CD14-positive monocyte (primary cell): ENCODE measurements at regions not wholly inside any gene's neighbourhood (a gene's known extent, or its start where the extent isn't known, plus 50 kb on each side); places are given as distances from the start of the nearest gene placed in this dataset.
A peak's percentile ranks its signal among the peaks of the same experiment; 100 is the strongest.

ENCODE experiments used
- DNase-seq, 3 donors: peaks; one replicate each; pipeline ENCODE4 v3.0.0-alpha.2; 2011 to 2022
- H2AFZ ChIP-seq: 2 replicates; pipeline ENCODE4 v1.6.0; 2012; ENCODE audit warnings: mild to moderate bottlenecking, low read depth, low read length, inconsistent platforms; ENCODE audit not compliant: insufficient read depth, poor library complexity, severe bottlenecking
- H3K27ac ChIP-seq, 2 donors: 1 replicate in 1 of 2; 2 replicates in 1 of 2; pipeline ENCODE4 v1.5.1; 2012 to 2013; ENCODE audit warnings: low read length in 2 of 2, control low read depth in 1 of 2, inconsistent platforms in 1 of 2, low read depth in 1 of 2, mild to moderate bottlenecking in 1 of 2
- H3K27me3 ChIP-seq, 2 donors: one replicate each; pipeline versions ENCODE4 v1.6.0 to v1.6.1; 2011 to 2013; ENCODE audit warnings: low read length in 2 of 2; ENCODE audit not compliant: control insufficient read depth in 2 of 2, insufficient read depth in 2 of 2
- H3K36me3 ChIP-seq, 2 donors: replicated peaks in 1 of 2; 1 replicate in 1 of 2; 2 replicates in 1 of 2; pipeline versions ENCODE4 v1.5.1 to v1.6.1; 2012 to 2013; ENCODE audit warnings: low read length in 2 of 2, control low read depth in 1 of 2, inconsistent platforms in 1 of 2, mild to moderate bottlenecking in 1 of 2; ENCODE audit not compliant: insufficient read depth in 2 of 2, control insufficient read depth in 1 of 2
- H3K4me1 ChIP-seq, 2 donors: 1 replicate in 1 of 2; 2 replicates in 1 of 2; pipeline versions ENCODE4 v1.5.1 to v1.6.1; 2012 to 2013; ENCODE audit warnings: low read length in 2 of 2, control low read depth in 1 of 2, inconsistent platforms in 1 of 2, mild to moderate bottlenecking in 1 of 2, moderate library complexity in 1 of 2; ENCODE audit not compliant: insufficient read depth in 2 of 2, control insufficient read depth in 1 of 2
- H3K4me2 ChIP-seq: replicated peaks from 2 replicates; pipeline ENCODE3; 2012; ENCODE audit warnings: low read length, moderate library complexity, mild to moderate bottlenecking; ENCODE audit not compliant: poor library complexity, severe bottlenecking; ENCODE audit errors: extremely low read depth
- H3K4me3 ChIP-seq, 3 experiments: fragments of 200-600 bp in 1 of 3; sonication (generic) in 1 of 3; replicated peaks in 1 of 3; 1 replicate in 2 of 3; 2 replicates in 1 of 3; pipeline ENCODE4 v1.5.1; 2011 to 2013; ENCODE audit warnings: low read length in 3 of 3, mild to moderate bottlenecking in 3 of 3, control low read depth in 2 of 3, low read depth in 2 of 3, inconsistent platforms in 1 of 3, moderate library complexity in 1 of 3
- H3K79me2 ChIP-seq: 2 replicates; pipeline ENCODE4 v1.6.0; 2012; ENCODE audit warnings: mild to moderate bottlenecking, control low read depth, inconsistent platforms, low read length, moderate library complexity; ENCODE audit not compliant: insufficient read depth
- H3K9ac ChIP-seq: 2 replicates; pipeline ENCODE4 v1.6.0; 2017; ENCODE audit warnings: low read length, mild to moderate bottlenecking; ENCODE audit not compliant: insufficient read depth, poor library complexity, severe bottlenecking
- H3K9me3 ChIP-seq, 2 donors: replicated peaks in 1 of 2; 1 replicate in 1 of 2; 2 replicates in 1 of 2; pipeline versions ENCODE4 v1.5.1 to v1.6.1; 2012 to 2013; ENCODE audit warnings: low read length in 2 of 2, control low read depth in 1 of 2; ENCODE audit not compliant: control insufficient read depth in 1 of 2, insufficient read depth in 1 of 2
- H4K20me1 ChIP-seq: 2 replicates; pipeline ENCODE4 v1.6.0; 2012; ENCODE audit warnings: mild to moderate bottlenecking, low read length, control low read depth, moderate library complexity; ENCODE audit not compliant: insufficient read depth
- H3K27ac Mint-ChIP-seq, 7 donors: one replicate each; pipeline ENCODE4 v1.8.0; 2020; ENCODE audit warnings: mild to moderate bottlenecking in 7 of 7, mixed read lengths in 7 of 7, moderate library complexity in 6 of 7, inconsistent platforms in 2 of 7
- H3K27me3 Mint-ChIP-seq, 3 donors: one replicate each; pipeline ENCODE4 v1.8.0; 2021 to 2022; ENCODE audit warnings: low read depth in 3 of 3, mild to moderate bottlenecking in 3 of 3, mixed read lengths in 3 of 3, moderate library complexity in 3 of 3, inconsistent platforms in 1 of 3
- H3K36me3 Mint-ChIP-seq, 2 donors: one replicate each; pipeline ENCODE4 v1.8.0; 2020; ENCODE audit warnings: mixed read lengths in 2 of 2, inconsistent platforms in 1 of 2, mild to moderate bottlenecking in 1 of 2
- H3K4me1 Mint-ChIP-seq: one replicate; pipeline ENCODE4 v1.8.0; 2020; ENCODE audit warnings: mild to moderate bottlenecking, mixed read lengths
- H3K4me3 Mint-ChIP-seq, 2 donors: one replicate each; pipeline ENCODE4 v1.8.0; 2020; ENCODE audit warnings: mild to moderate bottlenecking in 2 of 2, mixed read lengths in 2 of 2, moderate library complexity in 1 of 2
- H3K9me3 Mint-ChIP-seq, 7 donors: one replicate each; pipeline ENCODE4 v1.8.0; 2020 to 2022; ENCODE audit warnings: mixed read lengths in 7 of 7, mild to moderate bottlenecking in 6 of 7, moderate library complexity in 6 of 7, inconsistent platforms in 2 of 7
- CTCF ChIP-seq: fragments of 200-600 bp; IDR thresholded peaks from one replicate; pipeline ENCODE4 v1.8.0; 2022; ENCODE audit warnings: antibody characterized with exemption, mild to moderate bottlenecking
- WGBS: methylation state at CpG from one replicate; pipeline ENCODE4 v1.1.5; 2013; ENCODE audit warnings: missing lambda C conversion rate; ENCODE audit not compliant: insufficient coverage; 5-methylcytosine and 5-hydroxymethylcytosine counted together
- intact Hi-C, 2 donors: fragments of 100-400 bp; cut with micrococcal nuclease; formaldehyde crosslinking; loops; one replicate each; pipeline versions ENCODE4 v1.15.0 to v1.15.1; 2023

- TF ChIP-seq CTCF = no peak
- Mint-ChIP-seq H3K4me3 (no peak overlapping the region), H3K9me3 (peaks cover 2 to 15% (median 9%) of the 10 kb centered on the region in 7 donors), H3K36me3 (no peaks in the 10 kb centered on the region), H3K4me1 (peaks cover 12% of the 10 kb centered on the region), H3K27me3 (peaks cover 0 to 4% (median 0%) of the 10 kb centered on the region in 3 donors), H3K27ac (no peak overlapping the region)
- Histone ChIP-seq H2AFZ (no peak overlapping the region), H3K79me2 (no peaks in the 10 kb centered on the region), H3K27me3 (no peaks in the 10 kb centered on the region), H4K20me1 (no peaks in the 10 kb centered on the region), H3K4me3 (no peak overlapping the region), H3K9me3 (peaks cover 0 to 9% of the 10 kb centered on the region in 2 donors), H3K9ac (no peak overlapping the region), H3K4me2 (no peak overlapping the region), H3K27ac (no peak overlapping the region), H3K4me1 (peaks cover 5 to 6% of the 10 kb centered on the region in 2 donors), H3K36me3 (no peaks in the 10 kb centered on the region)
- WGBS = no CpG with 5 or more reads among the region's 2 CpGs
- DNase-seq = no peak
- intact Hi-C loops = no loop called here
Observed at GRCh38 chr1:110788673-110789072, 84.3 kb upstream of the CD53 start.

DNA sequence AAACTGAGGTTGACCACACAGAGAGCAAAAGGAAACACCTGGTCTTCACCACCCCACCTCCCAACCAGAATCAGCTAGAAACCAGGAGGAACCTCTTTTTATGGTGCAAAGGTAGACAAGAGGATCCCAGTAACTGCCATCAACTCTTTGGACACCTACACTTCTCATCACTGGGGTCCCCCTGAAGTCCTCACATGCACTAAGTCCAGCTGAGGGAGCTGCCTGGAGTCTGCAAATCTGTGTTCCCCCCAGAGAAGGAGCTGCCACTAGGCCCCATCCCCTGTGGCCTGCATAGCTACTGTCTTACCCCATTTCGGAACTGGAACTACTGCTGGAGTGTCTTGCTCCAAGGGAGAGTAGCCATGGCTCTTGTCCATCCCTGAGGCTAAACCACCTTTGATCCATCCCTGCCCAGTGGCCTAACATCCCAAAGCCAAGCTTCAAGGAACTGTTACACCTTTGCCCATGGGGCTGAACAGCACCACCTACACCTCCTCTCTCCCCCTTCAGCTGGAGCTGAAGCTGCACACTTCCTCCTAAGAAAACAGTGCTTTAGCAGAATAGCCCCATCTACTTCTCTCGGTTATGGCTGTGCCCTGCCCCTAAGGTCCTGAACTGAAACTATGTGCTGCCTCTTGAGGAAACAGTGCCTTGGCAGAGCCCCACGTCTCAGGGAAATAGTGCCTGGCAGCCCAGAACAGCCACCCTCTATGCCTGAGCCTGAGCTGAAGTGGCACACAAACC is 85.4 kb upstream of the CD53 start:
- Histone ChIP-seq H3K27me3 (no peaks in the 10 kb centered on the region), H3K27ac (no peak overlapping the region), H3K79me2 (no peaks in the 10 kb centered on the region), H3K4me2 (no peak overlapping the region), H3K9me3 (peaks cover 0 to 9% of the 10 kb centered on the region in 2 donors), H4K20me1 (no peaks in the 10 kb centered on the region), H3K9ac (no peak overlapping the region), H3K4me3 (no peak overlapping the region), H3K4me1 (peaks cover 5 to 6% of the 10 kb centered on the region in 2 donors), H2AFZ (no peak overlapping the region), H3K36me3 (no peaks in the 10 kb centered on the region)
- intact Hi-C loops = no loop called here
- Mint-ChIP-seq H3K4me3 (no peak overlapping the region), H3K9me3 (peaks cover 2 to 12% (median 9%) of the 10 kb centered on the region in 7 donors), H3K27ac (peak overlapping the region in 1 of 7 donors; percentile 47), H3K4me1 (peaks cover 12% of the 10 kb centered on the region), H3K36me3 (no peaks in the 10 kb centered on the region), H3K27me3 (peaks cover 0 to 4% (median 0%) of the 10 kb centered on the region in 3 donors)
- WGBS = 17% methylated on average over 3 of the region's 3 CpGs
- DNase-seq = no peak
- TF ChIP-seq CTCF = no peak
